ENCODE measurements at regions not wholly inside any gene's neighbourhood (a gene's known extent, or its start where the extent isn't known, plus 50 kb on each side); places are given as distances from the start of the nearest gene placed in this dataset.
A peak's percentile ranks its signal among the peaks of the same experiment; 100 is the strongest.

GRCh38 chr3:59605318-59605717 lies 555.5 kb upstream of the CFAP20DC start:
- intact Hi-C loops (cut with DNase I, micrococcal nuclease): no loop called here
- ATAC-seq (peak; percentile 70), DNase-seq (peak in 1 of 2 donors; percentile 27)

DNA sequence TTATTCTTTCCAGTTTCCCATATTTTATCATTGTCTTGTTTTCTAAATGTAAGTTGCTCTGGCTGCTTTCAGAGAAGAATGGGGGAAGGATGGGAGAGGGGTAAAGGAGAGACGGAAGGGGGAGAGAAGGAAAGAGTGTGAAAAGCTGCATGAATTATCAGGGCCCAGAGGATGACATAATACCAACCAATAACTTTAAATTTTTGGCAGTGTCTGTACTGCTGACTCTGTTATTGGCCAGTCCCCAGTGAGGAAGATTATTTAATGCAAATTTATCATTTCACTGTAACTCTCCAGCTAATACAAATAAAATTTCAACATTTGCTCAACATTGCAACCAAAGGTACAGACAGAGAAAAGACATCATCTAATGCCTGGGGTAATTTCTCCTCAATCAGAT lies 551.7 kb upstream of the CFAP20DC start:
- ATAC-seq: no peak
- intact Hi-C loops (cut with DNase I, micrococcal nuclease): no loop called here
- no peak for DNase-seq

DNA sequence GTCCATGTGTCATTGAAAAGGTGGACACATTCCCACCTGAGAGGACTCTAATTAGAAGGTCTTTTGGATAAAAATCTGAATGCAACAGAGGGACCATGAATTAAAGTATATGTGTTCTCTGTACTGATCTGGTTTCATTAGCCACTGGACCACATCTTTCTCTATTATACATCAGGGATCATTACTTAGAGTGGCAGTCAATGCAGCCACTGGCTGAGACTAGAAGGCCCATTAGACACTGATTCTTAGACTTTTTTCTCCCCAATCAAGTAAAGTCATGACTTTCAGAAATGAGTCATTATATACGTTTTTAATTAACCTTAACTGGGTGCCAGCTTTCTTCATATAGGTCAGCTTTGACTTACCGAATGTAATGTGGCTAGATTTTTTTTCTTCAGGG lies 550.8 kb upstream of the CFAP20DC start:
- no peak for ATAC-seq
- intact Hi-C loops (cut with DNase I, micrococcal nuclease): no loop called here
- no peak for DNase-seq

GRCh38 chr3:59596741-59597140 lies 546.9 kb upstream of the CFAP20DC start:
- DNase-seq (no peak), ATAC-seq (no peak)
- intact Hi-C loops (cut with DNase I, micrococcal nuclease): no loop called here

- DNase-seq: no peak
- ATAC-seq: no peak
- intact Hi-C loops (cut with DNase I, micrococcal nuclease): no loop called here
Measured at GRCh38 chr3:59595830-59596229, 546.0 kb upstream of the CFAP20DC start.

GRCh38 chr3:59593380-59593779 lies 543.6 kb upstream of the CFAP20DC start:
- no peak for DNase-seq
- ATAC-seq: no peak
- intact Hi-C loops (cut with DNase I, micrococcal nuclease): no loop called here

- intact Hi-C loops (cut with DNase I, micrococcal nuclease): no loop called here
- ATAC-seq (peak; percentile 71), DNase-seq (no peak)
Measured at GRCh38 chr3:59580996-59581395, 531.2 kb upstream of the CFAP20DC start.

GRCh38 chr3:59580499-59580898 lies 530.7 kb upstream of the CFAP20DC start:
- ATAC-seq (no peak), DNase-seq (no peak)
- intact Hi-C loops (cut with DNase I, micrococcal nuclease): no loop called here

GRCh38 chr3:59578129-59578528 lies 528.3 kb upstream of the CFAP20DC start:
- no peak for ATAC-seq
- intact Hi-C loops (cut with DNase I, micrococcal nuclease): loop anchor here in 1 of 2 donors (5.0 kb wide), 1 partner anchor 279 kb away; no protein-coding TSS in a partner anchor
- DNase-seq: no peak

DNA sequence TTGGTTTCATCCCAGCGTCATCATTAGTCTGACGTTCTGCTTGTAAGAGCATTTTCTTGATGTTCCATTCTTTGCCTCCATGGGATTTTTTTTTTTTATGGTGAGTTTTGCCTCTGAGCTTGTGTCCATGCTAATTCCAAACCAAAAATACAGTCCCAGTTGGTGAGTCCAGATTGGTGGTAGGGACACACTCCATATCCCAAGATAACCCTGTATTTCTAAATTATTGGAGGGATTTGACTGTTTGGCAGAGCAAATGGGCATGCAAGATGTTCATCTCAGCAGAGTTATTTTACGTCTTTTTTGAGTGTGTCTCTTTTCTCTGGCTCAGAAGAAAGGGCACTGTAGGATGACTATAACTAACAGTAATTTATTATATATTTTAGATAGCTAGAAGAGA lies 526.8 kb upstream of the CFAP20DC start:
- DNase-seq: no peak
- no peak for ATAC-seq
- intact Hi-C loops (cut with DNase I, micrococcal nuclease): loop anchor here in 1 of 2 donors (5.0 kb wide), 1 partner anchor 281 kb away; no protein-coding TSS in a partner anchor

GRCh38 chr3:59575113-59576001 lies 525.5 kb upstream of the CFAP20DC start:
- ATAC-seq: peak; percentile 91
- intact Hi-C loops (cut with DNase I, micrococcal nuclease): loop anchor here in 1 of 2 donors (5.0 kb wide), 1 partner anchor 282 kb away; no protein-coding TSS in a partner anchor
- peak; percentile 71 to 91 for DNase-seq

DNA sequence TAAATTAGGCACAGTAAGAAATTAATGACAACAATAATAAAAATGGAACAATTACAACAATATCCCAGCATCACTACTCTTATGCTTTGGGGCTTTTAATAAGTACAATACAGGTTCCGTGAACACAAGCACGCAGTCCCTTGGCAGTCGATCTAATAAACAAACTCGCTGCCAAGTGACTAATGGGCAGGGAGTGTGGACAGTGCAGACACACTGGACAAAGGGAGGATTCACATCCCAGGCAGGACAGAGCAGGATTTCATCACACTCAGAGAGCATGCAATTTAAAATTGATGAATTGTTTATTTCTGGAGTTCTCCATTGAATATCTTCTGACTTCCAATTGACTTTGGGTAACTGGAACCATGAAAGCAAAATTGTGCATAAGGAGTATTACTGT lies 524.1 kb upstream of the CFAP20DC start:
- ATAC-seq (no peak), DNase-seq (no peak)
- intact Hi-C loops (cut with DNase I, micrococcal nuclease): no loop called here

DNA sequence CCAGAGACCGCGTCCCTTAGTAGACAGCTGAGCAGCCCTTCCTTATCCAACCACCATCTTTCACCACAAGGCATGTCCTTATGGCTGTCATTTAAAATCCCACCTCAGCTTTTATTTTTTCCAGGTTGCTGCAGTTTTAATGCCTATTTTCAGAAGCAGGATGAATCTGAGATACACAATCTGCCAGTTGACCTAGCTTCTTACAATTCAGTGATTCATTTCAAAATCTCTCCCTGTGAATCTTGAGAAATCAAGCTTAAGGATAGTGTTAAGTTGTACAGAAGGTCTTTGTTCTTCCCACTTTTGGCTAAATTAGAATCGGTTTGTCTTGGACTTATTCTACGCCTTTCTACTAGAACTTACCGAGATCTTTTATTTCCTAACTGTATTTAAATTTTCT lies 522.3 kb upstream of the CFAP20DC start:
- no peak for DNase-seq
- intact Hi-C loops (cut with DNase I, micrococcal nuclease): no loop called here
- ATAC-seq: no peak

DNA sequence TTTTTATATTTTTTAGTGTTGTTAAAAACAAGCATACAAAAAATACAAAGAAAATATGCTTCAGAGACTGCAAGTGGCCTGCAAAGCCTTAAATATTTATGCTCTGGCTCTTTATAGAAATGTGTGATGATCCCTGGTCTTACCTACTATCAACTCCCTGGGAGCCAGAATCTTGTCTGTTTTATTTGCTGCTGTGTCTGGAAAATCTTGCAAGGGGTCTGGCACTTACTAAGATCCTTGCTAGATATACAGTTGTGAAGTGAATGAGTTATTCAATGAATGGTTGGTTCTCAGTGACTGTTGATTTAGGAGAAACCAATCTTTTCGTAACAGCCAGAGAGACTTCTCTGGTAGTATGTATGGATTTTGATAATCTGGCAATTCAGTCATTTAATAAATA lies 521.0 kb upstream of the CFAP20DC start:
- DNase-seq (no peak), ATAC-seq (no peak)
- intact Hi-C loops (cut with DNase I, micrococcal nuclease): no loop called here

- no peak for ATAC-seq
- intact Hi-C loops (cut with DNase I, micrococcal nuclease): no loop called here
- DNase-seq: no peak
Measured at GRCh38 chr3:59567661-59568060, 517.8 kb upstream of the CFAP20DC start.

- intact Hi-C loops (cut with DNase I, micrococcal nuclease): no loop called here
- no peak for ATAC-seq
- no peak for DNase-seq
Measured at GRCh38 chr3:59566481-59566975, 516.7 kb upstream of the CFAP20DC start.

DNA sequence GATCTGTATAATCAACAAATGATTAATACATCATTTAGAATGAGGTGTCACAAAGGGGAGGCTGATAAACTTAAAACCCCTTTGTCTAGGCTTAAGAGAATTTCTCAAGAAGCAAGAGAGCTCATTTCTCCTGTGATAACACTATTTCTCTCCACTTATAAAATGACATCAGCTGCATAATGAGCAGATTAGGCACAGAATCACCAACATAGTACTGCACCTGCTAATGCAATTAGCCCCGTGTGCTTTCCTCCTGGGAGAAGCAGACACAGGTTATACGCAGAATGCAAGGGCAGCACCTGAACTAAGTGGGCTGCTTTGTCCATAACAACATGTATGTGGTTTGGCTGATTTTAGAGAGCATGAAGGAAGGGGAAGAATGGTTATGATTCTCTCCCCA lies 515.3 kb upstream of the CFAP20DC start:
- no peak for DNase-seq
- ATAC-seq: no peak
- intact Hi-C loops (cut with DNase I, micrococcal nuclease): no loop called here

- intact Hi-C loops (cut with DNase I, micrococcal nuclease): no loop called here
- ATAC-seq (no peak), DNase-seq (no peak)
Measured at GRCh38 chr3:59563966-59564365, 514.1 kb upstream of the CFAP20DC start.

- DNase-seq (no peak), ATAC-seq (no peak)
- intact Hi-C loops (cut with DNase I, micrococcal nuclease): no loop called here
Measured at GRCh38 chr3:59563072-59563605, 513.3 kb upstream of the CFAP20DC start.

DNA sequence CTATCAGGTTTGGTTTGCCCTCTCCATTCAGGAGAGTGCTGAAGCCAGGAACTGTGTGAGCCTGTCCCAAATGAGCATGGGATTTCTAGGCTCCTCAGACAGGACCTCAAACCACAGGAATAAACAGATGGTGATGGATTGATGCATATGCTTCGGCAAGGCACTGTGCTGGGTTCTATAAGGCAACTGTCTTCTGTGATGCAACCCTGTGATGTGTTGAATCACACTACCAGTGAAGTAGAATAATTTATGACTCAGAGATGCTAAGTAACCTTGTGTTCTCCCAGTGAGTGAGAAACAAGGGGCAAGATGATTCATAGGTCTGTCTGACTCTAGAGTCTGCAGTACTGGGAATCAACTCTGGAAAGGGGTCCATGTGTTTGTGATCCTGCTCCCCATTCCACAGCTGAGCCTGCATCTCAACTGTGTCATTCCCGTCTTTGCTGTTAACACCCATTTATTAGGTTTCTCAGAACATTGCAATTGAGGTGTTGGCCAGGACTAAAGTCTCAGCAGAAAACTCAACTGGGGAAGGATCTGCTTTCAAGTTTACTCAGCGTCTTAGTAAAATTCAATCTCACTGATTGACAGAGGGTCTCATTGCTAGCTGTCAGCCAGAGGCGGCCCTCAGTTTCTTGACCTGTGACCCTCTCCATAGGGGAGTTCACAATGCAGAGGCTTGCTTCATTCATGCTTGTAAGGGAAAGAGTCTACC lies 510.1 kb upstream of the CFAP20DC start:
- DNase-seq (no peak), ATAC-seq (no peak)
- intact Hi-C loops (cut with DNase I, micrococcal nuclease): no loop called here
